CD14-positive monocyte (primary cell): ENCODE measurements at regions not wholly inside any gene's neighbourhood (a gene's known extent, or its start where the extent isn't known, plus 50 kb on each side); places are given as distances from the start of the nearest gene placed in this dataset.

Source experiments
- DNase-seq, 3 donors: peaks; one replicate each; pipeline ENCODE4 v3.0.0-alpha.2; 2011 to 2022
- H2AFZ ChIP-seq: 2 replicates; pipeline ENCODE4 v1.6.0; 2012; ENCODE audit warnings: mild to moderate bottlenecking, low read depth, low read length, inconsistent platforms; ENCODE audit not compliant: insufficient read depth, poor library complexity, severe bottlenecking
- H3K27ac ChIP-seq, 2 donors: 1 replicate in 1 of 2; 2 replicates in 1 of 2; pipeline ENCODE4 v1.5.1; 2012 to 2013; ENCODE audit warnings: low read length in 2 of 2, control low read depth in 1 of 2, inconsistent platforms in 1 of 2, low read depth in 1 of 2, mild to moderate bottlenecking in 1 of 2
- H3K27me3 ChIP-seq, 2 donors: one replicate each; pipeline versions ENCODE4 v1.6.0 to v1.6.1; 2011 to 2013; ENCODE audit warnings: low read length in 2 of 2; ENCODE audit not compliant: control insufficient read depth in 2 of 2, insufficient read depth in 2 of 2
- H3K36me3 ChIP-seq, 2 donors: replicated peaks in 1 of 2; 1 replicate in 1 of 2; 2 replicates in 1 of 2; pipeline versions ENCODE4 v1.5.1 to v1.6.1; 2012 to 2013; ENCODE audit warnings: low read length in 2 of 2, control low read depth in 1 of 2, inconsistent platforms in 1 of 2, mild to moderate bottlenecking in 1 of 2; ENCODE audit not compliant: insufficient read depth in 2 of 2, control insufficient read depth in 1 of 2
- H3K4me1 ChIP-seq, 2 donors: 1 replicate in 1 of 2; 2 replicates in 1 of 2; pipeline versions ENCODE4 v1.5.1 to v1.6.1; 2012 to 2013; ENCODE audit warnings: low read length in 2 of 2, control low read depth in 1 of 2, inconsistent platforms in 1 of 2, mild to moderate bottlenecking in 1 of 2, moderate library complexity in 1 of 2; ENCODE audit not compliant: insufficient read depth in 2 of 2, control insufficient read depth in 1 of 2
- H3K4me2 ChIP-seq: replicated peaks from 2 replicates; pipeline ENCODE3; 2012; ENCODE audit warnings: low read length, moderate library complexity, mild to moderate bottlenecking; ENCODE audit not compliant: poor library complexity, severe bottlenecking; ENCODE audit errors: extremely low read depth
- H3K4me3 ChIP-seq, 3 experiments: fragments of 200-600 bp in 1 of 3; sonication (generic) in 1 of 3; replicated peaks in 1 of 3; 1 replicate in 2 of 3; 2 replicates in 1 of 3; pipeline ENCODE4 v1.5.1; 2011 to 2013; ENCODE audit warnings: low read length in 3 of 3, mild to moderate bottlenecking in 3 of 3, control low read depth in 2 of 3, low read depth in 2 of 3, inconsistent platforms in 1 of 3, moderate library complexity in 1 of 3
- H3K79me2 ChIP-seq: 2 replicates; pipeline ENCODE4 v1.6.0; 2012; ENCODE audit warnings: mild to moderate bottlenecking, control low read depth, inconsistent platforms, low read length, moderate library complexity; ENCODE audit not compliant: insufficient read depth
- H3K9ac ChIP-seq: 2 replicates; pipeline ENCODE4 v1.6.0; 2017; ENCODE audit warnings: low read length, mild to moderate bottlenecking; ENCODE audit not compliant: insufficient read depth, poor library complexity, severe bottlenecking
- H3K9me3 ChIP-seq, 2 donors: replicated peaks in 1 of 2; 1 replicate in 1 of 2; 2 replicates in 1 of 2; pipeline versions ENCODE4 v1.5.1 to v1.6.1; 2012 to 2013; ENCODE audit warnings: low read length in 2 of 2, control low read depth in 1 of 2; ENCODE audit not compliant: control insufficient read depth in 1 of 2, insufficient read depth in 1 of 2
- H4K20me1 ChIP-seq: 2 replicates; pipeline ENCODE4 v1.6.0; 2012; ENCODE audit warnings: mild to moderate bottlenecking, low read length, control low read depth, moderate library complexity; ENCODE audit not compliant: insufficient read depth
- H3K27ac Mint-ChIP-seq, 7 donors: one replicate each; pipeline ENCODE4 v1.8.0; 2020; ENCODE audit warnings: mild to moderate bottlenecking in 7 of 7, mixed read lengths in 7 of 7, moderate library complexity in 6 of 7, inconsistent platforms in 2 of 7
- H3K27me3 Mint-ChIP-seq, 3 donors: one replicate each; pipeline ENCODE4 v1.8.0; 2021 to 2022; ENCODE audit warnings: low read depth in 3 of 3, mild to moderate bottlenecking in 3 of 3, mixed read lengths in 3 of 3, moderate library complexity in 3 of 3, inconsistent platforms in 1 of 3
- H3K36me3 Mint-ChIP-seq, 2 donors: one replicate each; pipeline ENCODE4 v1.8.0; 2020; ENCODE audit warnings: mixed read lengths in 2 of 2, inconsistent platforms in 1 of 2, mild to moderate bottlenecking in 1 of 2
- H3K4me1 Mint-ChIP-seq: one replicate; pipeline ENCODE4 v1.8.0; 2020; ENCODE audit warnings: mild to moderate bottlenecking, mixed read lengths
- H3K4me3 Mint-ChIP-seq, 2 donors: one replicate each; pipeline ENCODE4 v1.8.0; 2020; ENCODE audit warnings: mild to moderate bottlenecking in 2 of 2, mixed read lengths in 2 of 2, moderate library complexity in 1 of 2
- H3K9me3 Mint-ChIP-seq, 7 donors: one replicate each; pipeline ENCODE4 v1.8.0; 2020 to 2022; ENCODE audit warnings: mixed read lengths in 7 of 7, mild to moderate bottlenecking in 6 of 7, moderate library complexity in 6 of 7, inconsistent platforms in 2 of 7
- CTCF ChIP-seq: fragments of 200-600 bp; IDR thresholded peaks from one replicate; pipeline ENCODE4 v1.8.0; 2022; ENCODE audit warnings: antibody characterized with exemption, mild to moderate bottlenecking
- WGBS: methylation state at CpG from one replicate; pipeline ENCODE4 v1.1.5; 2013; ENCODE audit warnings: missing lambda C conversion rate; ENCODE audit not compliant: insufficient coverage; 5-methylcytosine and 5-hydroxymethylcytosine counted together
- intact Hi-C, 2 donors: fragments of 100-400 bp; cut with micrococcal nuclease; formaldehyde crosslinking; loops; one replicate each; pipeline versions ENCODE4 v1.15.0 to v1.15.1; 2023

DNA sequence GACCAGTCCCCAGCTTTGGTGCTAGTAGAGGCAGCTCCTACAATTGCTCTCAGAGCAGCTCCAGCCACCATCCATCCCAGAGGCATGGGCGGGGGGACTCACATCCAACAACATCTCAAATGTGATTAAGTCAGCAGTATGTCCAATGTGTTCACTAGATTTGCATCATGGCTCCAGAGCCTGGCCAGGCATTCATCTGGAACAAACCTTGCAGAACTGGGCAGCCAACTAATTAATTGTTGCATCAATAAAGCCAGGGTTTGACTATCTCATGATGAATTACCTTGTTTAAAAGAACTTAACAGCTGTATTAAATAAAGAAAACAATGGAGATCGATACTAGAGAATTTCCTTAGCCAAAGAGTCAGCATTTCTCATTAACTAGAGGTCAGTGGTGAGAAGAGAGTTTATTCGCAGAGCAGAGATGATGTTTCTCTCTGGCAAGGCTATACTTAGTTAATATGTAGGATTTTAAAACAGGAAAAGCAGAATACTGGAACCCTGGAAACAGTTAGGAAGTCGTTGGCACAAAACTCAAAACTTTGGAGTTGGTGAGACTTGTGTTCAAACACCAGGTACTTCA, 494.4 kb downstream of the GRIN2A start:
- H3K4me1 ChIP-seq = no peaks in the 10 kb centered on the region
- H3K4me3 ChIP-seq = no peak overlapping the region
- no peak overlapping the region for H3K27ac ChIP-seq
- H3K9me3 ChIP-seq = peaks cover 0 to 6% of the 10 kb centered on the region in 2 donors
- intact Hi-C loops = no loop called here
- H3K9ac ChIP-seq = no peak overlapping the region
- H3K9me3 Mint-ChIP-seq = peaks cover 0 to 6% (median 3%) of the 10 kb centered on the region in 7 donors
- 100% methylated on average over 1 of the region's 4 CpGs for WGBS
- H3K27me3 Mint-ChIP-seq = peaks cover 0 to 3% (median 2%) of the 10 kb centered on the region in 3 donors
- no peaks in the 10 kb centered on the region for H3K36me3 Mint-ChIP-seq
- no peak overlapping the region for H2AFZ ChIP-seq
- H3K36me3 ChIP-seq = no peaks in the 10 kb centered on the region
- no peak for DNase-seq
- H3K4me1 Mint-ChIP-seq = no peaks in the 10 kb centered on the region
- H4K20me1 ChIP-seq = no peaks in the 10 kb centered on the region
- no peak overlapping the region for H3K4me2 ChIP-seq
- H3K79me2 ChIP-seq = no peaks in the 10 kb centered on the region
- H3K4me3 Mint-ChIP-seq = no peak overlapping the region
- TF ChIP-seq CTCF = no peak
- no peak overlapping the region for H3K27ac Mint-ChIP-seq
- H3K27me3 ChIP-seq = no peaks in the 10 kb centered on the region

DNA sequence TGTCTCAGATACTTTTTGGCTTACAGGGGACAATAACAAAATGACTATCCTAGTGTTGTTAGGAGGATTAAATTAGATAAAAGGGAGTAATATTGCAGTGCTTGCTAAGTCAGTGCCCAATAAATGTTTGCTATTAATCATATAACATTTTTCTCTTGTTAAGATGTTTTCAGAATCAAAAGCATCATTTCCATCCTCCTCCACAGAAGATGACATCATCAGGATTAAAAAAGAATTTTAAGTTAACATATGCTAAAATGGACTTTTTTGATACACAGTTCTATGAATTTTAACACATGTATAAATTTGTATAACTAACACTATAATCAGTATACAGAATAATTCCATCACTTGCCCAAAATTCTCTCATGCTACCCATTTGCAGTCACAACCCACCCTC, 492.6 kb downstream of the GRIN2A start:
- Histone ChIP-seq H4K20me1 (no peaks in the 10 kb centered on the region), H3K9me3 (peaks cover 0 to 3% of the 10 kb centered on the region in 2 donors), H3K9ac (no peak overlapping the region), H3K79me2 (no peaks in the 10 kb centered on the region), H3K4me3 (no peak overlapping the region), H3K27me3 (no peaks in the 10 kb centered on the region), H3K4me1 (no peaks in the 10 kb centered on the region), H2AFZ (no peak overlapping the region), H3K36me3 (no peaks in the 10 kb centered on the region), H3K4me2 (no peak overlapping the region), H3K27ac (no peak overlapping the region)
- no peak for DNase-seq
- H3K27me3 Mint-ChIP-seq = peaks cover 0 to 4% (median 2%) of the 10 kb centered on the region in 3 donors
- intact Hi-C loops = no loop called here
- H3K9me3 Mint-ChIP-seq = peaks cover 0 to 4% (median 0%) of the 10 kb centered on the region in 7 donors
- H3K27ac Mint-ChIP-seq = no peak overlapping the region
- no peaks in the 10 kb centered on the region for H3K36me3 Mint-ChIP-seq
- no peak for TF ChIP-seq CTCF
- H3K4me3 Mint-ChIP-seq = no peak overlapping the region
- H3K4me1 Mint-ChIP-seq = no peaks in the 10 kb centered on the region
